GM13977 (cell line): ENCODE measurements at regions not wholly inside any gene's neighbourhood (a gene's known extent, or its start where the extent isn't known, plus 50 kb on each side); places are given as distances from the start of the nearest gene placed in this dataset.

Experiments used
- DNase-seq: peaks from one replicate; pipeline ENCODE4 v3.0.0; 2012; ENCODE audit warnings: low spot score
- CTCF ChIP-seq: IDR thresholded peaks from 2 replicates; pipeline ENCODE4 v1.5.1; 2012; ENCODE audit warnings: mild to moderate bottlenecking, control low read depth; ENCODE audit not compliant: insufficient read depth; ENCODE audit errors: extremely low read depth, missing control alignments
- in situ Hi-C: fragments of 300-500 bp; cut with MboI; formaldehyde crosslinking; loops from one replicate; pipeline ENCODE4 v1.12.0; 2022; ENCODE audit warnings: low sequenced_read_pairs, low pct_unique_long_range_greater_than_20kb, mixed read lengths, inconsistent platforms; ENCODE audit not compliant: unreplicated experiment

- no peak for TF ChIP-seq CTCF
- in situ Hi-C loops = no loop called here
- DNase-seq = no peak
Observed at GRCh38 chr6:49097116-49097515, 365.9 kb downstream of the MMUT start.

- TF ChIP-seq CTCF = no peak
- in situ Hi-C loops = no loop called here
- DNase-seq = no peak
Observed at GRCh38 chr6:49088631-49089030, 374.4 kb downstream of the MMUT start.

- TF ChIP-seq CTCF = no peak
- DNase-seq = no peak
- in situ Hi-C loops = no loop called here
Observed at GRCh38 chr6:49087369-49087768, 375.7 kb downstream of the MMUT start.

- DNase-seq = no peak
- no peak for TF ChIP-seq CTCF
- in situ Hi-C loops = no loop called here
Observed at GRCh38 chr6:49082611-49083010, 380.4 kb downstream of the MMUT start.

- in situ Hi-C loops = no loop called here
- no peak for TF ChIP-seq CTCF
Observed at GRCh38 chr6:49072885-49073620, 390.0 kb downstream of the MMUT start.

GRCh38 chr6:49072146-49072545 is 390.9 kb downstream of the MMUT start:
- no peak for TF ChIP-seq CTCF
- in situ Hi-C loops = no loop called here
- DNase-seq = no peak

More at GRCh38 chr6:49072885-49073620, 390.0 kb downstream of the MMUT start:
- DNase-seq = no peak
